Gastroesophageal sphincter (tissue), 3 donors: ENCODE measurements at regions not wholly inside any gene's neighbourhood (a gene's known extent, or its start where the extent isn't known, plus 50 kb on each side); places are given as distances from the start of the nearest gene placed in this dataset.

Experiments
- CTCF ChIP-seq, 4 experiments: fragments of 200-600 bp in 2 of 4; fragments of 450-650 bp in 2 of 4; sonication (generic) in 1 of 4; IDR thresholded peaks; one replicate each; pipeline ENCODE4 v1.5.1; 2017 to 2019; ENCODE audit warnings: antibody characterized with exemption in 4 of 4, mild to moderate bottlenecking in 2 of 4, moderate library complexity in 2 of 4
- EP300 ChIP-seq: sonication (generic); formaldehyde crosslinking; IDR thresholded peaks from one replicate; pipeline ENCODE4 v1.6.1; 2017; ENCODE audit warnings: antibody characterized with exemption, mild to moderate bottlenecking
- POLR2A ChIP-seq, 2 donors: fragments of 450-650 bp; IDR thresholded peaks; one replicate each; pipeline ENCODE4 v1.6.1; 2017; ENCODE audit warnings: antibody characterized with exemption in 2 of 2, mild to moderate bottlenecking in 2 of 2, moderate library complexity in 1 of 2
- POLR2AphosphoS5 ChIP-seq: sonication (generic); formaldehyde crosslinking; IDR thresholded peaks from one replicate; pipeline ENCODE4 v1.6.1; 2017; ENCODE audit warnings: antibody characterized with exemption

GRCh38 chr2:239523147-239523953, 122.5 kb upstream of the HDAC4 start:
- no peak for TF ChIP-seq CTCF (IDR thresholded peaks at IDR 0.05)
- TF ChIP-seq POLR2AphosphoS5 = no peak
- TF ChIP-seq POLR2A (IDR thresholded peaks at IDR 0.05) = no peak
- TF ChIP-seq EP300 = no peak
